HepG2 (cell line): ENCODE measurements at regions not wholly inside any gene's neighbourhood (a gene's known extent, or its start where the extent isn't known, plus 50 kb on each side); places are given as distances from the start of the nearest gene placed in this dataset.
A peak's percentile ranks its signal among the peaks of the same experiment; 100 is the strongest.

Source experiments
- ATAC-seq: fragments of 200-7000 bp; cut with Tn5 transposase; 3 replicates; pipeline ENCODE4 v1.9.1; 2020; ENCODE audit warnings: mild to moderate bottlenecking, moderate library complexity
- BruUV-seq: library from RNA; stranded (reverse); fragments of 400-500 nt; replicated peaks from 2 replicates; lab custom pipeline; 2021; lab: Mats Ljungman, UMichigan
- CTCF ChIA-PET: fragments of 300-600 bp; formaldehyde crosslinking; extraction: SDS; loops from one replicate; lab custom pipeline; 2021; ENCODE audit warnings: low total read pairs, inconsistent platforms, low intra/inter-chr PET ratio; lab: Yijun Ruan, JAX
- POLR2A ChIA-PET: fragments of 350-600 bp; sonication (Branson Sonifier 250); formaldehyde crosslinking; loops from one replicate; lab custom pipeline; 2020; ENCODE audit warnings: antibody characterized with exemption, inconsistent platforms; lab: Yijun Ruan, JAX
- DNase-seq: peaks from one replicate; pipeline ENCODE4 v3.0.0-alpha.2; 2015; ENCODE audit warnings: low spot score
- FAIRE-seq: peaks from 3 replicates; lab custom pipeline; 2011; peaks lifted over from hg19 to GRCh38; lab: Jason Lieb, UNC
- H2AFZ ChIP-seq: one replicate; pipeline ENCODE4 v1.6.1; 2011; ENCODE audit warnings: low read length, inconsistent platforms
- H3K27ac ChIP-seq: fragments of 300-600 bp; 3 replicates; pipeline ENCODE4 v1.8.0; 2011; ENCODE audit warnings: mixed run types, mild to moderate bottlenecking, mixed read lengths, low read length, inconsistent platforms; ENCODE audit not compliant: insufficient read depth; ENCODE audit errors: extremely low read length
- H3K27me3 ChIP-seq, 2 experiments: fragments of 200-600 bp in 1 of 2; 2 replicates in 1 of 2; 3 replicates in 1 of 2; pipeline versions ENCODE4 v1.6.0 to v1.8.0; 2011; ENCODE audit warnings: low read length in 2 of 2, mild to moderate bottlenecking in 2 of 2, moderate library complexity in 2 of 2, inconsistent platforms in 1 of 2; ENCODE audit not compliant: insufficient read depth in 2 of 2, control insufficient read depth in 1 of 2
- H3K36me3 ChIP-seq, 2 experiments: fragments of 200-600 bp in 1 of 2; replicated peaks in 1 of 2; 2 replicates in 1 of 2; 3 replicates in 1 of 2; pipeline versions ENCODE4 v1.5.1 to v1.8.0; 2011; ENCODE audit warnings: low read length in 2 of 2, inconsistent platforms in 1 of 2; ENCODE audit not compliant: insufficient read depth in 2 of 2, control insufficient read depth in 1 of 2
- H3K4me1 ChIP-seq: 2 replicates; pipeline ENCODE4 v1.5.1; 2012; ENCODE audit warnings: low read length, inconsistent platforms; ENCODE audit not compliant: insufficient read depth
- H3K4me2 ChIP-seq: 2 replicates; pipeline ENCODE4 v1.6.0; 2011; ENCODE audit warnings: low read depth, low read length, inconsistent platforms
- H3K4me3 ChIP-seq, 3 experiments: fragments of 200-600 bp in 1 of 3; sonication (generic), shearing (Covaris generic) in 1 of 3; replicated peaks in 1 of 3; 2 replicates each; pipeline ENCODE4 v1.5.1; 2011 to 2016; ENCODE audit warnings: low read length in 3 of 3, inconsistent platforms in 2 of 3, low read depth in 2 of 3, mild to moderate bottlenecking in 2 of 3, control low read depth in 1 of 3, mixed read lengths in 1 of 3; ENCODE audit not compliant: insufficient read depth in 1 of 3
- H3K79me2 ChIP-seq: one replicate; pipeline ENCODE4 v1.6.1; 2011; ENCODE audit warnings: low read length, inconsistent platforms; ENCODE audit not compliant: insufficient read depth
- H3K9ac ChIP-seq: 2 replicates; pipeline ENCODE4 v1.6.0; 2011; ENCODE audit warnings: mild to moderate bottlenecking, low read depth, low read length, inconsistent platforms; ENCODE audit not compliant: insufficient read depth
- H3K9me3 ChIP-seq: 2 replicates; pipeline ENCODE4 v1.5.1; 2012; ENCODE audit warnings: mild to moderate bottlenecking, low read length
- H4K20me1 ChIP-seq: 2 replicates; pipeline ENCODE4 v1.6.0; 2011; ENCODE audit warnings: inconsistent platforms, mild to moderate bottlenecking, low read length, moderate library complexity; ENCODE audit not compliant: insufficient read depth
- ASH2L ChIP-seq: fragments of 300-600, 200-600 bp; sonication (generic); IDR thresholded peaks from 2 replicates; pipeline ENCODE4 v1.7.0; 2017; ENCODE audit warnings: low read depth, mild to moderate bottlenecking, moderate library complexity, mixed read lengths, low read length; ENCODE audit not compliant: insufficient read length
- ATF7-NPFF ChIP-seq: sonication (generic); formaldehyde crosslinking; IDR thresholded peaks from 2 replicates; pipeline ENCODE4 v1.8.1; 2023; ENCODE audit warnings: mild to moderate bottlenecking, low read depth, missing genetic modification reagents, moderate library complexity
- CEBPB ChIP-seq: IDR thresholded peaks from 2 replicates; pipeline ENCODE4 v1.6.1; 2011; ENCODE audit warnings: low read depth, low read length, improper control_type of control experiment, borderline replicate concordance
- CEBPG ChIP-seq: IDR thresholded peaks from 2 replicates; pipeline ENCODE4 v1.6.1; 2016
- HNF4A ChIP-seq: sonication (generic); formaldehyde crosslinking; IDR thresholded peaks from 2 replicates; pipeline ENCODE4 v1.4.0; 2020; ENCODE audit warnings: missing genetic modification reagents
- RBM22 ChIP-seq: fragments of 200-400 bp; formaldehyde crosslinking; optimal IDR thresholded peaks from 2 replicates; pipeline ENCODE3; 2017; ENCODE audit warnings: mild to moderate bottlenecking, low read length, moderate library complexity
- SKI ChIP-seq: fragments of 450-650 bp; IDR thresholded peaks from one replicate; pipeline ENCODE4 v1.6.1; 2018; ENCODE audit warnings: mild to moderate bottlenecking; ENCODE audit not compliant: partially characterized antibody
- SNAPC4 ChIP-seq: sonication (generic); formaldehyde crosslinking; IDR thresholded peaks from 2 replicates; pipeline ENCODE4 v1.4.0; 2020; ENCODE audit warnings: mild to moderate bottlenecking, missing genetic modification reagents
- ZFY ChIP-seq: sonication (generic); formaldehyde crosslinking; IDR thresholded peaks from 2 replicates; pipeline ENCODE4 v1.4.0; 2020; ENCODE audit warnings: missing genetic modification reagents
- ZNF224 ChIP-seq: sonication (generic); formaldehyde crosslinking; IDR thresholded peaks from 2 replicates; pipeline ENCODE4 v1.5.0; 2020; ENCODE audit warnings: mild to moderate bottlenecking, missing genetic modification reagents
- ZNF501 ChIP-seq: sonication (generic); formaldehyde crosslinking; IDR thresholded peaks from 2 replicates; pipeline ENCODE4 v1.5.1; 2020; ENCODE audit warnings: mild to moderate bottlenecking, moderate library complexity, missing genetic modification reagents
- ZNF546 ChIP-seq: sonication (generic); formaldehyde crosslinking; conservative IDR thresholded peaks from 2 replicates; pipeline ENCODE4 v1.8.1; 2023; ENCODE audit warnings: mild to moderate bottlenecking, missing genetic modification reagents
- ZNF598 ChIP-seq: sonication (generic); formaldehyde crosslinking; IDR thresholded peaks from 2 replicates; pipeline ENCODE4 v1.5.1; 2020; ENCODE audit warnings: mild to moderate bottlenecking, missing genetic modification reagents, borderline replicate concordance
- ZNF614 ChIP-seq: IDR thresholded peaks from 2 replicates; pipeline ENCODE4 v1.6.1; 2018; ENCODE audit warnings: missing biosample characterization, missing genetic modification reagents, inconsistent platforms, borderline replicate concordance
- ZNF75D ChIP-seq: sonication (generic); formaldehyde crosslinking; IDR thresholded peaks from 2 replicates; pipeline ENCODE4 v1.8.1; 2023; ENCODE audit warnings: missing genetic modification reagents, mild to moderate bottlenecking, borderline replicate concordance
- WGBS: methylation state at CpG from one replicate; pipeline ENCODE4 v1.1.6; 2017; ENCODE audit warnings: low lambda C conversion rate; 5-methylcytosine and 5-hydroxymethylcytosine counted together
- in situ Hi-C: cut with HindIII; loops from 2 replicates; pipeline ENCODE4 v1.10.0; 2017; ENCODE audit warnings: low pct_unique_long_range_greater_than_20kb; ENCODE audit not compliant: extremely low pct_ligation_motif_present
- intact Hi-C: fragments of 100-400 bp; cut with micrococcal nuclease; formaldehyde crosslinking; loops from one replicate; pipeline ENCODE4 v1.10.0; 2022; ENCODE audit not compliant: unreplicated experiment
- TF ChIP-seq, protein P1 (sequence below): sonication (generic); formaldehyde crosslinking; IDR thresholded peaks from 2 replicates; pipeline ENCODE4 v1.5.0; 2020; ENCODE audit warnings: missing genetic modification reagents
- TF ChIP-seq, protein P2 (sequence below): sonication (generic); formaldehyde crosslinking; IDR thresholded peaks from 2 replicates; pipeline ENCODE4 v1.8.1; 2022; ENCODE audit warnings: mild to moderate bottlenecking, missing genetic modification reagents
- TF ChIP-seq, protein P3 (sequence below): sonication (generic); formaldehyde crosslinking; IDR thresholded peaks from 2 replicates; pipeline ENCODE4 v1.4.0; 2020; ENCODE audit warnings: missing genetic modification reagents

GRCh38 chr7:36071605-36072004 lies 81.4 kb upstream of the EEPD1 start:
- ATAC-seq, result peak; percentile 63
- POLR2A ChIA-PET, result no interaction called here
- CTCF ChIA-PET, result no interaction called here
- Histone ChIP-seq H3K9ac (no peak overlapping the region), H3K79me2 (no peaks in the 10 kb centered on the region), H3K4me1 (0 out of 2 replicates have a peak, but pooled peaks cover 4% of the 10 kb centered on the region), H3K36me3 (no peaks in the 10 kb centered on the region), H3K4me3 (no peak overlapping the region), H3K27me3 (peaks cover 2 to 5% of the 10 kb centered on the region in 2 experiments; a peak in 3 of 5 replicates), H4K20me1 (no peaks in the 10 kb centered on the region), H2AFZ (no peak overlapping the region), H3K4me2 (no peak overlapping the region), H3K27ac (no peak overlapping the region), H3K9me3 (no peaks in the 10 kb centered on the region)
- 69% methylated on average over 1 of the region's 1 CpG for WGBS
- FAIRE-seq, result peak; percentile 12
- intact Hi-C loops, result no loop called here
- peak; percentile 20 for DNase-seq
- no TSS peak for BruUV-seq
- in situ Hi-C loops, result no loop called here
- TF ChIP-seq ZNF598, result no peak
- TF ChIP-seq ZFY (CRISPR knock-in tag), result no peak
- TF ChIP-seq, protein P1, sequence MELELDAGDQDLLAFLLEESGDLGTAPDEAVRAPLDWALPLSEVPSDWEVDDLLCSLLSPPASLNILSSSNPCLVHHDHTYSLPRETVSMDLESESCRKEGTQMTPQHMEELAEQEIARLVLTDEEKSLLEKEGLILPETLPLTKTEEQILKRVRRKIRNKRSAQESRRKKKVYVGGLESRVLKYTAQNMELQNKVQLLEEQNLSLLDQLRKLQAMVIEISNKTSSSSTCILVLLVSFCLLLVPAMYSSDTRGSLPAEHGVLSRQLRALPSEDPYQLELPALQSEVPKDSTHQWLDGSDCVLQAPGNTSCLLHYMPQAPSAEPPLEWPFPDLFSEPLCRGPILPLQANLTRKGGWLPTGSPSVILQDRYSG (CRISPR knock-in tag), result no peak
- TF ChIP-seq ASH2L, result no peak
- no peak for TF ChIP-seq ZNF75D (CRISPR knock-in tag)
- no peak for TF ChIP-seq ATF7-NPFF (CRISPR knock-in tag)
- TF ChIP-seq, protein P2, sequence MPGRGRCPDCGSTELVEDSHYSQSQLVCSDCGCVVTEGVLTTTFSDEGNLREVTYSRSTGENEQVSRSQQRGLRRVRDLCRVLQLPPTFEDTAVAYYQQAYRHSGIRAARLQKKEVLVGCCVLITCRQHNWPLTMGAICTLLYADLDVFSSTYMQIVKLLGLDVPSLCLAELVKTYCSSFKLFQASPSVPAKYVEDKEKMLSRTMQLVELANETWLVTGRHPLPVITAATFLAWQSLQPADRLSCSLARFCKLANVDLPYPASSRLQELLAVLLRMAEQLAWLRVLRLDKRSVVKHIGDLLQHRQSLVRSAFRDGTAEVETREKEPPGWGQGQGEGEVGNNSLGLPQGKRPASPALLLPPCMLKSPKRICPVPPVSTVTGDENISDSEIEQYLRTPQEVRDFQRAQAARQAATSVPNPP (CRISPR knock-in tag), result no peak
- no peak for TF ChIP-seq SKI
- no peak for TF ChIP-seq RBM22
- TF ChIP-seq SNAPC4, result no peak
- TF ChIP-seq ZNF224, result no peak
- peak; percentile 57 for TF ChIP-seq HNF4A (CRISPR knock-in tag)
- TF ChIP-seq ZNF614 (CRISPR knock-in tag), result peak; percentile 58; the same call in 1 of the 2 replicates
- TF ChIP-seq, protein P3, sequence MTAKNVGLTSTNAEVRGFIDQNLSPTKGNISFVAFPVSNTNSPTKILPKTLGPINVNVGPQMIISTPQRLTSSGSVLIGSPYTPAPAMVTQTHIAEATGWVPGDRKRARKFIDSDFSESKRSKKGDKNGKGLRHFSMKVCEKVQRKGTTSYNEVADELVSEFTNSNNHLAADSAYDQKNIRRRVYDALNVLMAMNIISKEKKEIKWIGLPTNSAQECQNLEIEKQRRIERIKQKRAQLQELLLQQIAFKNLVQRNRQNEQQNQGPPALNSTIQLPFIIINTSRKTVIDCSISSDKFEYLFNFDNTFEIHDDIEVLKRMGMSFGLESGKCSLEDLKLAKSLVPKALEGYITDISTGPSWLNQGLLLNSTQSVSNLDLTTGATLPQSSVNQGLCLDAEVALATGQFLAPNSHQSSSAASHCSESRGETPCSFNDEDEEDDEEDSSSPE (CRISPR knock-in tag), result no peak
- no peak for TF ChIP-seq ZNF501 (CRISPR knock-in tag)
- no peak for TF ChIP-seq ZNF546 (CRISPR knock-in tag)
- peak; percentile 74; the same call in 1 of the 2 replicates for TF ChIP-seq CEBPB
- TF ChIP-seq CEBPG (CRISPR knock-in tag), result peak; percentile 51
